LNCaP clone FGC (cell line): ENCODE measurements at regions not wholly inside any gene's neighbourhood (a gene's known extent, or its start where the extent isn't known, plus 50 kb on each side); places are given as distances from the start of the nearest gene placed in this dataset.

Source experiments
- DNase-seq: peaks from one replicate; pipeline ENCODE4 v3.0.0-alpha.2; 2011; ENCODE audit warnings: low read depth
- H3K4me3 ChIP-seq: 2 replicates; pipeline ENCODE4 v1.5.1; 2011; ENCODE audit warnings: mild to moderate bottlenecking, low read depth, low read length, control low read depth
- CTCF ChIP-seq: IDR thresholded peaks from 2 replicates; pipeline ENCODE4 v1.5.1; 2012; ENCODE audit warnings: mild to moderate bottlenecking; ENCODE audit not compliant: control insufficient read depth, insufficient read depth; ENCODE audit errors: extremely low read depth

GRCh38 chr12:25637752-25638151 lies 84.7 kb upstream of the LMNTD1 start:
- no peak for DNase-seq

GRCh38 chr12:25639406-25639805 lies 86.3 kb upstream of the LMNTD1 start:
- H3K4me3 ChIP-seq, result no peak overlapping the region
- TF ChIP-seq CTCF, result no peak
- DNase-seq, result no peak

More at GRCh38 chr12:25637752-25638151, 84.7 kb upstream of the LMNTD1 start:
- TF ChIP-seq CTCF, result no peak
- H3K4me3 ChIP-seq, result no peak overlapping the region

DNA sequence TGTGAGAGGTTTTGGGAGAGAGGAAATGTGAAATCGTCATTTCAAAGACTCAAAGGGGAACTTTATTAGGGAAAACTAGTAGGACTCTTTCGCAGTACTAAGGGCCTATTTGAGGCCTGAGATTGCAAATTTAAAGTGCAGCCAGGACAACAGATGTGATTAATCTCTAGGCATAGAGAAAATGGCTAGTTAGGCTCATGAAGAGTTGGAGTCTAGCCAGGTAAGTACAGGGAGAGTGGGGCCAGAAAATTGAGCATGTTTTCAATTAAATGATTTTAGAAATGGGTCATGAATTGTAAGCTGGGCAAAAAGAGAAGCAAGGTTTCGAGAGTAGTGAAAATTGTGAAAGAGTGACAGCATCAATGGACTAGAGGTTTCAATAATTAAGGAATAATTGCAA lies 91.9 kb upstream of the LMNTD1 start:
- no peak for DNase-seq
- TF ChIP-seq CTCF, result no peak
- H3K4me3 ChIP-seq, result no peak overlapping the region

DNA sequence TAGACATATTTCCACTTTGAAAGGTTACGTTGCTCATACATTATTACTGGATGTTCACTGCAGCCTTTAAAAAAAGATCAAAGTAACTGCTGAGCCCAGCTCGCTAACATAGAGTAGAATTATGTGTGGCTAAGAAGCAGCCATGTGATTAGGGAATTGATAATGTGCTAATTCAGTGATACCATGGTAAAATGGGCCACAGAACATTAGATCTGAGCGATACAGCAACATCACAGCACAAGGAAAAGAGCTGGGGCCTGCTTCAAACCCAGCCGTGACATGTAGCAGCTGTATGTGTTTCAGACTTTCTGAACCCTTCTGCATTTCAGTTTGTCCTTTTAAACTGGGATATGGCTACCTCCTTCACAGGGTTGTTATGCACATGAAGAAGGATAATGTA lies 92.3 kb upstream of the LMNTD1 start:
- TF ChIP-seq CTCF, result no peak

GRCh38 chr12:25651931-25652330 lies 98.8 kb upstream of the LMNTD1 start:
- no peak overlapping the region for H3K4me3 ChIP-seq
- no peak for DNase-seq
- no peak for TF ChIP-seq CTCF

More for the DNA sequence above, 92.3 kb upstream of the LMNTD1 start:
- DNase-seq, result no peak
- H3K4me3 ChIP-seq, result no peak overlapping the region

DNA sequence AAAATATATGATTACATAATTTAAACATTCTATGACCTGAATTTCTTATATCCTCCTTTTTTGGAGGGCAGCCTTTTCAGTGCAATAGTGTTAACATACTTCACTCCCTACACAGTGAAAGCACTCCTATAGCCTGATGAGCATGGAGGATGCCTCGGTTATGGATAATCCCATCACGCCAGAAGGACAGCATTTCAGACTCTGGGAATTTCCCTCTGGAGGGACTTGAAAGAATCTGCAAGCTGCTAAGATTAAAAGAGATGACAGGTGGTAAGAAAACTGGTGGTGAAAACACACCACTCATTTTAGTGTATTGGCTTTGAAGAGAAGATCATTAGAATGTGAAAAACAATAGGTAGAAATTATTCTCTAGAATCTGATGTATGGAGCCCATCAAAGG lies 99.3 kb upstream of the LMNTD1 start:
- H3K4me3 ChIP-seq, result no peak overlapping the region
- TF ChIP-seq CTCF, result no peak

GRCh38 chr12:25653487-25654175 lies 100.5 kb upstream of the LMNTD1 start:
- no peak for TF ChIP-seq CTCF
- DNase-seq, result no peak
- no peak overlapping the region for H3K4me3 ChIP-seq

More for the DNA sequence above, 99.3 kb upstream of the LMNTD1 start:
- DNase-seq, result no peak
